ENCODE measurements at regions not wholly inside any gene's neighbourhood (a gene's known extent, or its start where the extent isn't known, plus 50 kb on each side); places are given as distances from the start of the nearest gene placed in this dataset.

DNA sequence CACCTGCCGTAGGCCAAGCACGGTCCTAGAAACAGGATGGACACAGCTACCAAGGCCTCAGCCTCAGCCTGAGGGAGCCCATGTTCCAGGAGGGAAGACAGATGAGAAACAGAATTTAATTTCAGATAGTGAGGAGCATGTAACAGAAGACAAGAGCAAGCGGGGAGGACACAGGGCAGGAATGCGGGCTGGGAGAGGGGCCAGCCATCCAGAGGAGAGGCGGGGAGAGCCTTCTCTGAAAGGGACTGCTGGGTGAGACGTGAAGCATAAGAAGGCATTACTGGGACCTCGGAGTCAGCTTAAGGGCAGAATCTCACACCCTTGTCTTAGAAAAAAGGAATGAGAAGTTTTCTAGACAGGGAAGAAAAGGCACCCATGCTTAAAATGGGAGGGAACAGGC is 271.7 kb upstream of the NSMCE3 start:
- peak overlapping the region in 2 of 3 experiments; percentile 14 to 59; a peak in 3 of 7 replicates for H3K27ac Mint-ChIP-seq
- Histone ChIP-seq H3K23me2 (ENCODE audit: insufficient read length, low read depth, low read length, poor library complexity, severe bottlenecking) (no peaks in the 10 kb centered on the region), H2BK15ac (ENCODE audit: low read depth, low read length) (no peak overlapping the region), H3K9me3 (ENCODE audit: control insufficient read depth, low read depth, low read length) (no peaks in the 10 kb centered on the region), H3K27me3 (ENCODE audit: insufficient read depth, low read length) (no peaks in the 10 kb centered on the region), H3K79me1 (ENCODE audit: insufficient read depth, low read depth, low read length, poor library complexity, severe bottlenecking) (no peaks in the 10 kb centered on the region), H3K27ac (ENCODE audit: insufficient read length, low read depth, low read length) (no peak overlapping the region), H2BK5ac (ENCODE audit: insufficient read length, low read length) (no peak overlapping the region), H4K20me1 (ENCODE audit: control insufficient read depth, insufficient read depth, insufficient read length) (no peaks in the 10 kb centered on the region), H2BK120ac (ENCODE audit: low read depth, low read length, poor library complexity, severe bottlenecking) (no peak overlapping the region), H3K18ac (ENCODE audit: insufficient read length, low read depth, low read length) (peak overlapping the region; percentile 14), H3K4me1 (ENCODE audit: insufficient read depth, low read length) (no peaks in the 10 kb centered on the region; the same call in 1 of the 2 replicates), H4K5ac (ENCODE audit: insufficient read length, low read depth, low read length) (no peak overlapping the region), H2BK20ac (ENCODE audit: low read depth, low read length, poor library complexity, severe bottlenecking) (no peak overlapping the region), H3T11ph (ENCODE audit: low read length) (no peak overlapping the region), H2AK5ac (ENCODE audit: insufficient read length, low read length) (no peak overlapping the region), H3K4ac (ENCODE audit: low read depth, low read length) (no peak overlapping the region), H4K8ac (replicated peaks; ENCODE audit: insufficient read length, low read depth, low read length) (no peak overlapping the region), H3K9ac (ENCODE audit: extremely low read depth, insufficient read length, low read length) (no peak overlapping the region), H3K4me2 (ENCODE audit: insufficient read depth, insufficient read length, low read length) (no peak overlapping the region), H3K14ac (ENCODE audit: insufficient read depth, low read length) (no peak overlapping the region; the same call in 1 of the 2 replicates), H4K91ac (ENCODE audit: insufficient read length, low read depth, low read length) (no peak overlapping the region), H3K23ac (ENCODE audit: insufficient read length, low read depth, low read length) (no peak overlapping the region), H2BK12ac (ENCODE audit: insufficient read length, low read depth, low read length) (no peak overlapping the region), H3K79me2 (ENCODE audit: insufficient read depth, low read length) (no peaks in the 10 kb centered on the region; the same call in 1 of the 2 replicates), H3K56ac (ENCODE audit: insufficient read length, low read depth, low read length) (no peak overlapping the region), H2AFZ (ENCODE audit: low read length) (no peak overlapping the region)
- H3K4me1 Mint-ChIP-seq: peaks cover 18 to 22% of the 10 kb centered on the region in 2 experiments
- H3K36me3 Mint-ChIP-seq (ENCODE audit: insufficient read depth in 1 of 3, low read depth in 3 of 3): peaks cover 5 to 6% (median 5%) of the 10 kb centered on the region in 3 experiments; a peak in 6 of 7 replicates
- H3K4me3 Mint-ChIP-seq: no peak overlapping the region
- DNase-seq: no peak
- no CpG with 5 or more reads among the region's 7 CpGs for WGBS (ENCODE audit: extremely low coverage, insufficient read length, low lambda C conversion rate)
- H3K27me3 Mint-ChIP-seq (ENCODE audit: low read depth): no peaks in the 10 kb centered on the region; the same call in 1 of the 2 replicates
- TF ChIP-seq, protein P1, sequence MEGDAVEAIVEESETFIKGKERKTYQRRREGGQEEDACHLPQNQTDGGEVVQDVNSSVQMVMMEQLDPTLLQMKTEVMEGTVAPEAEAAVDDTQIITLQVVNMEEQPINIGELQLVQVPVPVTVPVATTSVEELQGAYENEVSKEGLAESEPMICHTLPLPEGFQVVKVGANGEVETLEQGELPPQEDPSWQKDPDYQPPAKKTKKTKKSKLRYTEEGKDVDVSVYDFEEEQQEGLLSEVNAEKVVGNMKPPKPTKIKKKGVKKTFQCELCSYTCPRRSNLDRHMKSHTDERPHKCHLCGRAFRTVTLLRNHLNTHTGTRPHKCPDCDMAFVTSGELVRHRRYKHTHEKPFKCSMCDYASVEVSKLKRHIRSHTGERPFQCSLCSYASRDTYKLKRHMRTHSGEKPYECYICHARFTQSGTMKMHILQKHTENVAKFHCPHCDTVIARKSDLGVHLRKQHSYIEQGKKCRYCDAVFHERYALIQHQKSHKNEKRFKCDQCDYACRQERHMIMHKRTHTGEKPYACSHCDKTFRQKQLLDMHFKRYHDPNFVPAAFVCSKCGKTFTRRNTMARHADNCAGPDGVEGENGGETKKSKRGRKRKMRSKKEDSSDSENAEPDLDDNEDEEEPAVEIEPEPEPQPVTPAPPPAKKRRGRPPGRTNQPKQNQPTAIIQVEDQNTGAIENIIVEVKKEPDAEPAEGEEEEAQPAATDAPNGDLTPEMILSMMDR (conservative IDR thresholded peaks at IDR 0.05): no peak
- peaks cover 4 to 5% of the 10 kb centered on the region in 2 experiments for H3K9me3 Mint-ChIP-seq

Measured in H9 (cell line).